Duodenal mucosa (tissue), 2 donors: ENCODE measurements at regions not wholly inside any gene's neighbourhood (a gene's known extent, or its start where the extent isn't known, plus 50 kb on each side); places are given as distances from the start of the nearest gene placed in this dataset.

Source experiments
- H3K27ac ChIP-seq: one replicate; pipeline ENCODE4 v1.7.0; 2013; ENCODE audit warnings: low read depth, low read length
- H3K27me3 ChIP-seq, 2 donors: one replicate each; pipeline ENCODE4 v1.7.0; 2013; ENCODE audit warnings: low read length in 2 of 2, control low read depth in 1 of 2; ENCODE audit not compliant: insufficient read depth in 2 of 2, control insufficient read depth in 1 of 2
- H3K36me3 ChIP-seq, 2 donors: one replicate each; pipeline ENCODE4 v1.7.0; 2013; ENCODE audit warnings: low read length in 2 of 2, control low read depth in 1 of 2; ENCODE audit not compliant: insufficient read depth in 2 of 2, control insufficient read depth in 1 of 2
- H3K4me1 ChIP-seq, 2 donors: one replicate each; pipeline ENCODE4 v1.7.0; 2013; ENCODE audit warnings: low read length in 2 of 2, control low read depth in 1 of 2; ENCODE audit not compliant: insufficient read depth in 2 of 2, control insufficient read depth in 1 of 2
- H3K4me3 ChIP-seq, 2 donors: one replicate each; pipeline ENCODE4 v1.7.0; 2013; ENCODE audit warnings: low read length in 2 of 2, low read depth in 1 of 2
- H3K9ac ChIP-seq, 2 donors: one replicate each; pipeline ENCODE4 v1.7.0; 2013; ENCODE audit warnings: low read length in 2 of 2, low read depth in 1 of 2
- H3K9me3 ChIP-seq, 2 donors: one replicate each; pipeline ENCODE4 v1.7.0; 2013; ENCODE audit warnings: low read length in 2 of 2, control low read depth in 1 of 2; ENCODE audit not compliant: control insufficient read depth in 1 of 2

DNA sequence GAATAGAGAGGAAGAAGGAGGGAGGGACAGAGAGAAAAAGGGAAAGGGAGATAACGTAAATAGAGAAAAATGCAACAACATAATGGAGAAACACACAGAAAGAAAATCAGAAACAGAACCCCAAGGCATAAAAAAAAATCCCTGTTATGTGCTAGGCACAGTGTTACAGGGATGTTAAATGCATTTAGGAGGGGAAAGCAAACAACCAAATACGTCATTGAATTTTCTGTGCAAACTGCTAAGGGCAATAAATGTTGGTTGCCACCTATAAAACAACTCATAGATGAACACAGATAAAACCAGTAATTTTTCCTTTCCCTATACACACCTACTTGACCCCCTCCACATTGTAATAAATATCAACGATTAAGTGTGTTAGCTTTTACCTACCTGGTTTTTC is 51.3 kb upstream of the ASTN2 start:
- no peak overlapping the region for H3K27ac ChIP-seq
- H3K4me1 ChIP-seq: no peaks in the 10 kb centered on the region
- no peak overlapping the region for H3K9ac ChIP-seq
- no peaks in the 10 kb centered on the region for H3K27me3 ChIP-seq
- H3K36me3 ChIP-seq: no peaks in the 10 kb centered on the region
- H3K9me3 ChIP-seq: no peaks in the 10 kb centered on the region
- no peak overlapping the region for H3K4me3 ChIP-seq

- no peak overlapping the region for H3K9ac ChIP-seq
- no peaks in the 10 kb centered on the region for H3K9me3 ChIP-seq
- no peak overlapping the region for H3K4me3 ChIP-seq
- H3K4me1 ChIP-seq: no peaks in the 10 kb centered on the region
- H3K36me3 ChIP-seq: no peaks in the 10 kb centered on the region
- H3K27me3 ChIP-seq: no peaks in the 10 kb centered on the region
- no peak overlapping the region for H3K27ac ChIP-seq
Measured at GRCh38 chr9:117465706-117466105, 50.8 kb upstream of the ASTN2 start.

DNA sequence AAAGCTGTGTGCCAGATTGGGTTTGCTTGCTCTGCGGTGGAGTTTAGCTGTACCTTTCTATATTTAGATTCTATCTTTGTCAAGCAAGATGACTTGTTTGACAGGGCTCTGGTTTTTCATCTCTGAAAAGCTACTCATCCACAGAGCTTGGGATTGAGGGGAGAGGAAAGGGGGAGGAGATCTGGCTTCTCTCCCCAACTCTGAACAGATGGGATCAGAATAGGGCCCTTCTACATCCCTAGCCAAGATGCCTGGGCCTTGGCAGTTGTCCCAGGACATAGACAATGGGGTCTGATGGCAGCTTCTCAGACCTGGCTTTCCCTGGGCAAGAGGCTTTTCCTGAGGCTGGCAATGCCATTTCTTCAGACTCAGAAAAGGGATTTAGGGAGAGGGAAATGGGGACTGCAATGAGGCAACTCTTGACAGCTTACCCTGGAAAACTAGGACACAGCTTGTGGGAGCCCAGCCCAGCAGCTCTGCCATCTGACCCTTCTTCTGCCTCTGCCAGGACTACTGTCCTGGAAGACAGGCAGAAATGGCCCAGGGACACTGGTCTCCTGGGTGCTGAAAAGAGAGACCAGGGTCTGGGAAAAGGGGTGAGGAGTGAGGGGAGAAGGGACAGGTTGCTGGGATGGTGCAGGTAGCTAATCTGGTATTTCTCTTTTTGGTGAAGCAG is 50.2 kb upstream of the ASTN2 start:
- no peak overlapping the region for H3K9ac ChIP-seq
- no peak overlapping the region for H3K4me3 ChIP-seq
- H3K4me1 ChIP-seq: no peaks in the 10 kb centered on the region
- H3K36me3 ChIP-seq: no peaks in the 10 kb centered on the region
- no peak overlapping the region for H3K27ac ChIP-seq
- no peaks in the 10 kb centered on the region for H3K9me3 ChIP-seq
- no peaks in the 10 kb centered on the region for H3K27me3 ChIP-seq
